Hepatocyte (in vitro differentiated cells): ENCODE measurements at regions not wholly inside any gene's neighbourhood (a gene's known extent, or its start where the extent isn't known, plus 50 kb on each side); places are given as distances from the start of the nearest gene placed in this dataset.

ENCODE experiments used
- DNase-seq: peaks from one replicate; pipeline ENCODE4 v3.0.0-alpha.2; 2016; ENCODE audit warnings: low spot score
- H2AFZ ChIP-seq: fragments of 200-600 bp; sonication (generic); 2 replicates; pipeline ENCODE4 v1.6.0; 2016; ENCODE audit warnings: antibody characterized with exemption, mild to moderate bottlenecking
- H3K27ac ChIP-seq: fragments of 200-600 bp; sonication (generic); 2 replicates; pipeline ENCODE4 v1.5.1; 2016; ENCODE audit warnings: mild to moderate bottlenecking
- H3K27me3 ChIP-seq: fragments of 200-600 bp; sonication (generic); 2 replicates; pipeline ENCODE4 v1.6.1; 2016
- H3K36me3 ChIP-seq: fragments of 200-600 bp; sonication (generic); replicated peaks from 2 replicates; pipeline ENCODE4 v1.5.1; 2016; ENCODE audit warnings: low read depth; ENCODE audit not compliant: insufficient read depth
- H3K4me1 ChIP-seq: fragments of 200-600 bp; sonication (generic); 2 replicates; pipeline ENCODE4 v1.5.1; 2016; ENCODE audit warnings: mild to moderate bottlenecking, moderate library complexity; ENCODE audit not compliant: insufficient read depth
- H3K4me2 ChIP-seq: fragments of 200-600 bp; sonication (generic); 2 replicates; pipeline ENCODE4 v1.6.0; 2016
- H3K4me3 ChIP-seq: fragments of 200-600 bp; sonication (generic); 2 replicates; pipeline ENCODE4 v1.5.1; 2016; ENCODE audit warnings: mild to moderate bottlenecking
- H3K79me2 ChIP-seq: fragments of 200-600 bp; sonication (generic); 2 replicates; pipeline ENCODE4 v1.6.0; 2017; ENCODE audit warnings: mild to moderate bottlenecking
- H3K9me2 ChIP-seq: fragments of 200-600 bp; sonication (generic); replicated peaks from 2 replicates; pipeline ENCODE4 v1.6.0; 2017; ENCODE audit warnings: mild to moderate bottlenecking; ENCODE audit not compliant: insufficient read depth
- H3K9me3 ChIP-seq: fragments of 200-600 bp; sonication (generic); 2 replicates; pipeline ENCODE4 v1.5.1; 2016; ENCODE audit warnings: low read depth, mild to moderate bottlenecking
- H4K20me1 ChIP-seq: fragments of 200-600 bp; sonication (generic); 2 replicates; pipeline ENCODE4 v1.6.0; 2016; ENCODE audit warnings: mild to moderate bottlenecking; ENCODE audit not compliant: insufficient read depth, poor library complexity, severe bottlenecking
- CTCF ChIP-seq: fragments of 200-600 bp; sonication (generic); IDR thresholded peaks from 2 replicates; pipeline ENCODE4 v1.5.1; 2016; ENCODE audit warnings: antibody characterized with exemption, mild to moderate bottlenecking; ENCODE audit not compliant: poor library complexity
- EZH2 ChIP-seq: fragments of 200-600 bp; sonication (generic); IDR thresholded peaks from 2 replicates; pipeline ENCODE4 v1.6.1; 2016; ENCODE audit warnings: antibody characterized with exemption, mild to moderate bottlenecking, borderline replicate concordance
- EZH2phosphoT487 ChIP-seq: fragments of 200-600 bp; sonication (generic); IDR thresholded peaks from one replicate; pipeline ENCODE4 v1.6.1; 2018; ENCODE audit warnings: antibody characterized with exemption, mild to moderate bottlenecking, low read depth, moderate library complexity; ENCODE audit not compliant: unreplicated experiment, severe bottlenecking
- WGBS: methylation state at CpG from one replicate; pipeline ENCODE4 v1.1.6; 2016; ENCODE audit warnings: low lambda C conversion rate; ENCODE audit errors: missing lambda C conversion rate; 5-methylcytosine and 5-hydroxymethylcytosine counted together

GRCh38 chr7:17158261-17158660 lies 140.2 kb upstream of the AHR start:
- no peak overlapping the region for H3K4me2 ChIP-seq
- H3K9me3 ChIP-seq: no peaks in the 10 kb centered on the region
- DNase-seq: no peak
- H3K27me3 ChIP-seq: no peaks in the 10 kb centered on the region
- H3K4me3 ChIP-seq: no peak overlapping the region
- H2AFZ ChIP-seq: no peak overlapping the region
- no peaks in the 10 kb centered on the region for H3K36me3 ChIP-seq
- no peak overlapping the region for H3K27ac ChIP-seq
- no peaks in the 10 kb centered on the region for H3K4me1 ChIP-seq
- no peaks in the 10 kb centered on the region for H3K79me2 ChIP-seq
- TF ChIP-seq EZH2phosphoT487 (no peak), EZH2 (no peak), CTCF (no peak)
- WGBS: 91% methylated on average over 5 of the region's 5 CpGs
- H3K9me2 ChIP-seq: no peaks in the 10 kb centered on the region
- no peaks in the 10 kb centered on the region for H4K20me1 ChIP-seq

- H3K9me3 ChIP-seq: no peaks in the 10 kb centered on the region
- H4K20me1 ChIP-seq: no peaks in the 10 kb centered on the region
- H3K4me2 ChIP-seq: no peak overlapping the region
- H3K79me2 ChIP-seq: no peaks in the 10 kb centered on the region
- H3K27ac ChIP-seq: no peak overlapping the region
- 90% methylated on average over 2 of the region's 2 CpGs for WGBS
- no peak for DNase-seq
- H3K27me3 ChIP-seq: no peaks in the 10 kb centered on the region
- H2AFZ ChIP-seq: no peak overlapping the region
- no peak overlapping the region for H3K4me3 ChIP-seq
- no peaks in the 10 kb centered on the region for H3K4me1 ChIP-seq
- TF ChIP-seq CTCF (no peak), EZH2phosphoT487 (no peak), EZH2 (no peak)
- H3K9me2 ChIP-seq: no peaks in the 10 kb centered on the region
- H3K36me3 ChIP-seq: no peaks in the 10 kb centered on the region
Measured at GRCh38 chr7:17159500-17160037, 138.9 kb upstream of the AHR start.

GRCh38 chr7:17166824-17167379 lies 131.6 kb upstream of the AHR start:
- no peaks in the 10 kb centered on the region for H3K9me3 ChIP-seq
- no peaks in the 10 kb centered on the region for H3K27me3 ChIP-seq
- no peaks in the 10 kb centered on the region for H3K79me2 ChIP-seq
- no peaks in the 10 kb centered on the region for H3K36me3 ChIP-seq
- no peaks in the 10 kb centered on the region for H3K9me2 ChIP-seq
- TF ChIP-seq EZH2 (no peak), CTCF (no peak), EZH2phosphoT487 (no peak)
- no peaks in the 10 kb centered on the region for H4K20me1 ChIP-seq
- H3K4me1 ChIP-seq: no peaks in the 10 kb centered on the region
- H3K4me3 ChIP-seq: no peak overlapping the region
- H3K4me2 ChIP-seq: no peak overlapping the region
- H3K27ac ChIP-seq: no peak overlapping the region
- WGBS: 67% methylated on average over 4 of the region's 4 CpGs
- H2AFZ ChIP-seq: no peak overlapping the region
- DNase-seq: no peak

- Histone ChIP-seq H3K4me1 (no peaks in the 10 kb centered on the region), H3K27ac (no peak overlapping the region), H3K9me2 (no peaks in the 10 kb centered on the region), H4K20me1 (no peaks in the 10 kb centered on the region), H3K4me2 (no peak overlapping the region), H3K4me3 (no peak overlapping the region), H3K9me3 (no peaks in the 10 kb centered on the region), H3K79me2 (no peaks in the 10 kb centered on the region), H3K27me3 (no peaks in the 10 kb centered on the region), H2AFZ (no peak overlapping the region), H3K36me3 (no peaks in the 10 kb centered on the region)
- 87% methylated on average over 2 of the region's 2 CpGs for WGBS
- TF ChIP-seq EZH2phosphoT487 (no peak), CTCF (no peak), EZH2 (no peak)
- no peak for DNase-seq
Measured at GRCh38 chr7:17168416-17168815, 130.0 kb upstream of the AHR start.
